ENCODE measurements at regions not wholly inside any gene's neighbourhood (a gene's known extent, or its start where the extent isn't known, plus 50 kb on each side); places are given as distances from the start of the nearest gene placed in this dataset.

DNA sequence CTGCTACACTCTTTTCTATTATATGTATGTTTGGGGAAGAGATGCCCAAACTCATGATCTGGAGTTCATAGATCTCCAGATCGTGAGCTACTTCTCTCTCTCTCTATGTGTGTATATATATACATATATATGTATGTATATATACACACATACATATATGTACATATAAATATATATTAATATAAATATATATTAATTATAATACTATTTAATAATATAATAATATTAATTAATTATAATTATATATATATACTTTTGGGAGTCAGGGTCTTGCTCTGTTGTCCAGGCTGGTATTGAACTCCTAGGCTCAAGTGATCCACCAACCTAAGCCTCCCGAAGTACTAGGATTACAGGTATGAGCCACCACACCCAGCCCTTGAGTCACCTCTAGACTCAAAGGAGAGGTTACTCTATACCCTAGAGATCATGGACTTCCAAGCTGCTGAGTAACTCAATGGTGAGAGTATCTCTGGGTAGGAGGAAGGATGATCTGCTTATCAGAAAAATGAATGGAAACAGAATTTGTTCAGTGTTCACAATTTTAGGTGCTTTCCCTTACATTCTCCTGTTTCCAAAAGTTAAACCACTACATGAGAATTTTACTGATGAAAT lies 463.5 kb upstream of the TRIB2 start:
- no peak for DNase-seq (ENCODE audit: low spot score)
- intact Hi-C loops (cut with DNase I): no loop called here

DNA sequence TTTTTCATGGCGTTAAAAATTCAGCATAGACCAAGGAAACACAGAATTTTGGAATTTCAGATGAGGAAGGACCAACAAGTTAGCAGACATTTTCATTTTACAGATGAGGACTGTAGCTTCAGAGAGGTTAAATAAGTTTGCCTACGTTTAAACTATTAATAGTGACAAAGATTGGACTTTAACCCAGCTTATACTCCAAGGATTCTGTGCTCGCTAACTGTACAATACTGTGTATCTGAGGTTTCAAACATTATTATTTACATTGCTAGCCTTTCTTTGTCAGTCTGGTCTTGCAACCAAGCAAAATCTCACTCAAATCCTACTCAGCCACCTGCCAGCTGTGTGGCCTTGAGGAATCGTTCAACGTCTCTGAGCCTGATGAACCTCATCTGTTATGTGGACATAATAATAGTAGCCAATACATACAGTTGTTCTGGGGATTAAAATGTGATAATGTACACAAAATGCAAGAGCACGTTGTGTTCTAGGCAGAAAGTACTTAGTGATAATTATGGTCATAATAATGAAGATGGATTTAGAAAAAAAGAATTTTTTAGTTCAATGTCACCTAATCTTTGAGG lies 462.4 kb upstream of the TRIB2 start:
- intact Hi-C loops (cut with DNase I): no loop called here
- DNase-seq (ENCODE audit: low spot score): no peak

DNA sequence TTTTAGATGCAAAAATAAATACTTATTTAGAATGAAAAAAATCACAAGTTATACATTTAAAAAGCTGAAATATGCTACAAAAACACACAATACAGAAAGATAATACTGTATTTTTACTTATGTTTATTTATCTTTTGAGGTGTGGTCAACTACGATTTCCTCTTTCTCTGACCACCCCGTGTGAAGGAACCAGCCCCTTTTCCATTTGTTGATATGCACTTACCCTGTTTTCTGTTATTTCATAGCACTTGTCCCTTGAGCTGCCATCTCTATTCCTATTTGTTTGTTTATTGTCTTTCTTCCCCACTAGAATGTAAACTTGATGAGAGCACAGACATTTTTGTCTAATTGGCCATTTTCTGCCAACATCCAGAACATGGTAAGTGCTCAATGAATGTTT lies 460.5 kb upstream of the TRIB2 start:
- intact Hi-C loops (cut with DNase I): no loop called here
- DNase-seq (ENCODE audit: low spot score): no peak

DNA sequence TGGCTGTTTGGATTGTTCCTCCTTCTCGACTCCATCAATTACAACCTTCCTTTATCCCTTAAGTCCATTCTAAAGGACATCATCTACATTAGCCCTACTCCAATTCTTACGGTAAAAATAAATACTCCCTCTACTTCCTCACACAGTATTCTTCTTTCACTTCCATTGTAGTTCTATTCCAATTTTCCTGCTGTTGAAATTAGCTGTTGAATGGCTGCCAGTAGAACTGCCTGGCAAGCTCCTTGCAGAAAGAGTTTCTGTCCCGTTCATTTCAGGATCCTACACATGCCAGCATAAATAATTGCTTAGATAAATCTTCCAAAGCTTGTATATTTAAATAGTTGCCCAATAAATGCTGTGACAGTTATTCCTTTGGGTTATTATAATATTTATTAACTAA lies 459.3 kb upstream of the TRIB2 start:
- no peak for DNase-seq (ENCODE audit: low spot score)
- intact Hi-C loops (cut with DNase I): no loop called here

DNA sequence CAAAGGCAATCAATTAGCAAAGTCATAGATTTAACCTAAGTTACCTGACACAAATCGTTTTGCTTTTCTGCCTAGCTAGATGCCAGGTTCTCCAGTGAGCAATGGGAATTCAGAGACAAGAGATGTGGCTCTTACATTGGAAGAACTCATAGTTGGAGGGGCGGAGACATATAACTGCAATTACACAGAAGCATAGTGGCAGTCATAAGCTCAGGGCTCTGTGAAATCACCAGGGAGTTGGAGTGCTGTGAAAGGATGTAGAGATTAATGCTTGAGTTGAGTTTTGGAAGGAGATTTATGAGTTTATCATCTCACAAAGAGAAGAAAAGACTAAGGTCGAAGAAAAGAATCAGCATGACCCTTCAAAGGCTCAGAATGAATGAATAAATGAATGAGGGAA lies 457.2 kb upstream of the TRIB2 start:
- intact Hi-C loops (cut with DNase I): no loop called here
- DNase-seq (ENCODE audit: low spot score): no peak

DNA sequence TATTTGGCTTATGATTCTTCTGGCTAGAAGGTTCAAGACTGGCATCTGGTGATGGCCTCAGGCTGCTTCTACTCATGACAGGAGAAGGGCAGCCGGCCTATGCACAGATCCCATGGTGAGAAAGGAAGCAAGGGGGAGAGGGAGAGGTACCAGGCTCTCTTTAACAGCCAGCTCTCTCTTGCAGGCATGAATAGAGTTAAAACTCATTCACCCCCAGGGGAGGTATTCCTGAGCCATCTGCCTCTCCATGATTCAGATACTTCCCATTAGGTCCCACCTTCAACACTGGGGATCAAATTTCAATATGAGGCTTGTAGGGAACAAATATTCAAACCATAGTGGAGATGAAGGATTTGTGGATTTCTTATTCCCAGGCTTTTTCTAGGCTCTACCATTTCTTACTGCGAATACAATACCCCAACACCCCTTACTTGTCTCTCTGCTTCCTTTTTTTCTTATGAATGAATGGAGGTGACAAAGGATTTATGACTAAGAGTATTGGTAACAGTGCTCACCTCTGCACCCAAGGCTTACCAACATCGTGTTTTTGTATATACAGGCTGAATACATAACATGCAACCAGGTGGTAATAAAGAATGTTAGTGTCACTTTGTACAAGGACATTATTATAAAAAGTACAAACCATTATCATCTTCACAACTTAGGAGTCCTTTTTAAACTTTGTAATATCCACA lies 454.6 kb upstream of the TRIB2 start:
- DNase-seq (ENCODE audit: low spot score): no peak
- intact Hi-C loops (cut with DNase I): no loop called here

DNA sequence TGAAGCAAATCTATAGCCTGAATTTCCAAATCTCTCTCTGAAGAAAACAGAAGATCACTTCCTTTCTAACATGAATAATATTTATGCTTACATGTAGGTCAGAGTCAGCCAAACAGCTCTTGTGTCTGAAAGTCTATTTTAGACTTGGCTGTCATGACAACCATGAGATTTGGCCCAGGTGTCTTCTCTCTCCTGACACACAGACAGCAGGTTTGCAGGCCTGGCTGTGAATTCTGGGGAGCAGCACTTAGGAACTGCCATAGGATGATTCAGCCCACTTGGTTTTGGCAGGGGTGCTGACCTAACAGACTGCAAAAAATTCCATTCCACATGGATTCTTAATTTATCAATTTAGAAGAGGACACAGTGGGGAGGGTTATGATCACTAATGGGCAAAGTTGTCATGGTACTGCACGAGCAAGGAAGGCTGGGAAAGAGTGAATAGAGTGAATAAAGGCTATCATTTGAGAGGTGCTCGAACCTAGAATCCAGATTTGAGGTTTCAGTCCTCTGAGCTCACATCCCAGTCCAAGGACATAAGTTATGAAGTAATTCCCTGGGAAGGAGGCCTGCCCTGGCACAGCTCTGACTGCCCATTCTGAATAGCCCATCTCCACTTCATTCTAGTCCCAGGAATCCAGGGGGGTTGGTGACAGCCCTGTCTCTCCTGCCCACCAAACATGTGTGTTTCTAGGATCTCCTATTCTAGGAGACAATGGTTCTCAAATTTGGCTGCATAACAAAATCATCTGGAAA lies 453.9 kb upstream of the TRIB2 start:
- intact Hi-C loops (cut with DNase I): no loop called here
- DNase-seq (ENCODE audit: low spot score): no peak

DNA sequence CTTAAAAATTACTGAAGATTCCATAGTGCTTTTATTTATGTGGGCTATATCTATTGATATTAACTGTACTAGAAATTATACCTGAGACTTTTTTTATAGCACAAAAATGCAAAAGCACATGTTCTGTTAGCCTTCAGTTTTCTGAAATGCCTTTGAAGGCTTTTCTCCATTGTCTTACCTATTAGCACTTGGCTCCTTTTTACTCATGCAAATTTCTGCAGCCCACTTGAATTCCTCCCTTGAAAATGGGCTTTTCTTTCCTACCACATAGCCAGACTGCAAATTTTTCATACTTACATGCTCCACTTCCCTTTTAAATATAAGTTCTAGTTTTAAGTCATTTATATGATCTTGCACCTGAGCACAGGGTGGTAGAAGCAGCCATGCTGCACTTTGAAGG lies 453.0 kb upstream of the TRIB2 start:
- no peak for DNase-seq (ENCODE audit: low spot score)
- intact Hi-C loops (cut with DNase I): no loop called here

DNA sequence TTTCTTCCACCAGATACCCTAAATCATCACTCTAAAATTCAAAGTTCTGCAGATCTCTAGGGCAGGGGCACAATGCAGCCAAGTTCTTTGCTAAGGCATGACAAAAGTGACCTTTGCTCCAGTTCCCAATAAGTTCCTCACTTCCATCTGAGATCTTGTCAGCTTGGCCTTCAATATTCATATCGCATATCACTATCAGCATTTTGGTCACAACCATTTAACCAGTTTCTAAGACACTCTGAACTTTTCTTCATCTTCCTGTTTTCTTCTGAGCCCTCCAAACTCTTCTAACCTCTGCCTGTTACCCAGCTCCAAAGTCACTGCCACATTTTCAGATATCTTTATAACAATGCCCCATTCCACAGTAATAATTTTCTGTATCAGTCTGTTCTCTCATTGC lies 452.6 kb upstream of the TRIB2 start:
- intact Hi-C loops (cut with DNase I): no loop called here

DNA sequence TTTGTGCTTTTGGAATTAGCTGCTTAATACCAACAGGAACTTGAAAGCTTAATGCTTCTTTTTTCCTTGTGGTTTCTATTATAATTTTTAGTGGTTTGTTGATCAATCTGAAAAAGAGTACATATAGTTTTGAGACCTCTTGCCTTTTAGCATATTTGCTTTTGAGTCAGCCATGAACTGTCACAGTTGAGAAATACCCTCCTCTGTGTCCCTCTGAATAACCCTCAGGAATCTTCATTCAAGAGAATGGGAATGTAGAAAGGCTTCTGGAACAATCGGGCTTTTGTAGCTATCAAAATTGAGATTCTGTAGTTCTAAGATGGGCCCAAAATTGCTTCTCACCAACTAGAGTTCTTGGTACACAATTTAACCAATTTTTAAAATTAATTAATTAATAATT lies 451.1 kb upstream of the TRIB2 start:
- no peak for DNase-seq (ENCODE audit: low spot score)
- intact Hi-C loops (cut with DNase I): loop anchor here (5.0 kb wide), 1 partner anchor 38 kb away; no protein-coding TSS in a partner anchor

More for the DNA sequence above, 452.6 kb upstream of the TRIB2 start:
- DNase-seq (ENCODE audit: low spot score): no peak

DNA sequence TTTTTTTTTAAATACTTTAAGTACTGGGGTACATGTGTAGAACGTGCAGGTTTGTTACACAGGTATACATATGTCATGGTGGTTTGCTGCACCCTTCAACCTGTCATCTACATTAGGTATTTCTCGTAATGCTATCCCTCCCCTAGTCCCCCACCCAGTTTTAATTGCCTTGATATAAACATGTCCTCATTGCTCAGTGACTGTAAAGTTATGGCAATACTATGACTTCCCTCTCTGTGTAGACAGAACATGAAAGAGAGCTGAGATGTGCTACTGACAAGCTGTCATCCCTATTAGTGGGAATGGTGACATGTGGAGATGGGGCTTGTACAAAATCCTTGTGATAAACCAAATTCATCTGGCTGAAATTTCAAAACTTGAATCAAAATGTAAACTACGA lies 449.7 kb upstream of the TRIB2 start:
- intact Hi-C loops (cut with DNase I): loop anchor here (5.0 kb wide), 1 partner anchor 40 kb away; no protein-coding TSS in a partner anchor
- DNase-seq (ENCODE audit: low spot score): no peak

DNA sequence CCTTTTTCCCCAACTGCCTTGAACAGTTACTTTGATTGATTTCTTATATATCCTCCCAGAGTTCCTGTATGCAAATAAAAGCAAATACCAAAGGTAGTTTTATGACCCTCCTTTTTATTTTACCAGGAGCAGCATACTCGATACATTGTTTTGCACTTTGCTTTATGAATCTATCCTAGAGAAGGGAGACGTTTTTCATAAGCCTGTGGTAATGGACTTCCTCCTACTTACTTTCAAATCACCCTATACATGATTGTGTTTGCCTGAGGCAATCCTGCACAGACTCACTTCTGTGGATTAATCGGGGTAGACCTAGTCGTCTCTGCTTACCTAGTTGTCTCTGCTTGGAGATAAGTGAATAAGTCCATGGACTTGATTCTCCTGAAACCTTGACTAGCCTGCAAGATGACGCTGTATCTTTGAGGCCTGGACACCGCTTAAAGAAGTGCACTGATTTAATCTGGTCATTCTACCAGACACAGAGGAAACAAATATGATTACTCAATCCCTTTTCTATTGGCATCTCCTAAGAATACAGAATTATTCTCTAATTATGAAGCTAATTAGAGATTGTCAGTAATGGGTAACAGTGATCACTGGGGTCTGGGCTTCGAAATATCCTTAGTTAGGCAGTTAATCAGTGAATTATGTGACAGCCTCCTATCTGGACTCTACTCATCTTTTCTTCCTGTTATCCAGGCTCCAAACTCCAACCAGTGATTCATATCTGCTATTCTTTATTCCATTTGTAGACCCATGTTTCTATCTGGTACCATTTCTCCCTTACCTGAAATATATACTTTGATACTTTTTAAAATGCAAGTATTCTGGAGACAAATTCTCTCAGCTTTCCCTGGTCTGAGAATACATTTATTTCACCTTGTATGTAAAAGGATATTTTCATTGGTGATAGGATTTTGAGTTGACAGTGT lies 447.4 kb upstream of the TRIB2 start:
- intact Hi-C loops (cut with DNase I): loop anchor here (5.0 kb wide), 1 partner anchor 42 kb away; no protein-coding TSS in a partner anchor
- no peak for DNase-seq (ENCODE audit: low spot score)

DNA sequence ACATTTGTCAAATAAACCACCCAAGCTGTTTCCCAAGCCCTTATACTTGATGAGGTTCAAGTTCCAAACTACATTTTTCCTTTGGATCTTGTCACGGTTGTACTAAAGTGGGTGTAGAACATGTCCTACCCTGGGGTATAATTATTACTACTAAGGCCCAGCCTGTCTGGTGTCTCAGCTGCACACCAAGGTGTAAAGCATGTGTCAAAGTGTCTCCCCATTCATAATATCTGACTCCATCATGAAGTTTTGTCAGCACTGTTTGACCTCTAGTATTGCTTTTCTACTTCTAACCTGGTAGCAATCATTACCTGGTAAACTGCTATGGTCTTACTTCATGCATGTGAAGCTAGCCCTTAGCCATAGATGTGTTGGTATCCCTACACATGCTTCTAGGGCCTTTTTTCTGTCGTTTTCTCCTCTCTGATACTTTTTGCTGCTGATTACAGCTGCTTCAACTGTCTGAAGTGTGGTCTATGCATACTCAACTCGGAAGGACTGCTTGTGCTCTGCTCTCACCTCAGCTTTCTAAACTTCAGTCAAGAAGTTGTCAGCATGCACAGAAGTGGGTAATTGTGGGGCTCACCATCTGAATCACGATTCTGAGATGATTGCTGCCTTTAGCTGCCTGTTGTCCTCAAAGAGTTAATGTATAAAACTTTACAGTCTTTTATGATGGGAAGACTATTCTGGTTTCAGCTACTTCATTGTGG lies 445.7 kb upstream of the TRIB2 start:
- no peak for DNase-seq (ENCODE audit: low spot score)
- intact Hi-C loops (cut with DNase I): no loop called here

DNA sequence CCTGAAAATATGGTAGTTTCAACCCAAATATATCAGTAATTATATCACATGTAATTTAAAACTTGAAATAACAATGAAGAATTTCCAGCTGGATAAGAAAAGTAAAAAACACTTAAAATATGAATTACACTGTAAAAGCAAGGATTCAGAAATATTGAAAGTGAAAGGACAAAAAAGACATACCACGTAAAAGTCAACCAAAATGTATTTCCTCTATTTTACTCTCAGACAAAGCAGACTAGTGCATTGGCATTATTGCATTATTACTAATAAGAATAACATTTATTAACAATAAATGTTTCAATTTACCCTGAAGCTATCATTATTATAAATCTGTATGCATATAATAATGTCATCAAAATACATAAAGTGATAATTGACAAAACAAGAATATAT lies 445.1 kb upstream of the TRIB2 start:
- intact Hi-C loops (cut with DNase I): no loop called here
- no peak for DNase-seq (ENCODE audit: low spot score)

DNA sequence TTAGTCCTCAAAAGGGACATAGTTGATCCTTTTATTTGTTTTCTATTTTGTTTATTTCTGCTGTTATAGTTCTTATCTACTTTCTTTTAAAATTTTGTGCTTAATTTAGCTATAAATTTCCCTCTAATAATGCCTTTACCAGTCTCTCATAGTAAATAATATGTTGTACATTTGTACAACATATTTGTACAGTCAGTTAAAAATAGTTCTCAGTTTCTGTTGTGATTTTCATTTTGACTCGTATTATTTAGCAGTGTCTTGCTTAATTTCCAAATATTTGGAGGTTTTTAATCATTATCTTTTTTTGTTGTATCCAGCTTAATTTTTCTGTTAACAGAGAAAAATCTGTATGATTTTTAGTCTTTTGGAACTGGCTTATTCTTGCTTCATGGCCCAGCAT lies 443.6 kb upstream of the TRIB2 start:
- DNase-seq (ENCODE audit: low spot score): no peak
- intact Hi-C loops (cut with DNase I): no loop called here

DNA sequence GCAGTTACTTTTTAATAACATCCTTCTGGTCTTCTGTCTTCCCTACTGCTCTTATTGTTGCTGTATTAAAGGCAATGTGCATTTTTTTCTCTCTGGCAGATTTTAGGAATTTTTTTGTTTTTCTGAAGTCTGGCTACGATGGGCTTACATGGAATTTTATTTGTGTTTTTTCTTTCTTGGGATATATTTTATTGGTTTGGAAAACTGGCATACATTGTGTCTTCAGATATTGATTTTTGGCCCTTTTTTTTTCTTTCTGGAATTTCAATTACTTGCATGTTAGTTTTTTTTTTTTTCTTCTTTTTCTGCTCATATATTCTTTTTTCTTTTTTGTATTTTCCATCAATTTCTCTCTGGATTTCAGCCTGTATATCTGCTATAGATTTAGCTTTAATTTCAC lies 442.1 kb upstream of the TRIB2 start:
- intact Hi-C loops (cut with DNase I): no loop called here

DNA sequence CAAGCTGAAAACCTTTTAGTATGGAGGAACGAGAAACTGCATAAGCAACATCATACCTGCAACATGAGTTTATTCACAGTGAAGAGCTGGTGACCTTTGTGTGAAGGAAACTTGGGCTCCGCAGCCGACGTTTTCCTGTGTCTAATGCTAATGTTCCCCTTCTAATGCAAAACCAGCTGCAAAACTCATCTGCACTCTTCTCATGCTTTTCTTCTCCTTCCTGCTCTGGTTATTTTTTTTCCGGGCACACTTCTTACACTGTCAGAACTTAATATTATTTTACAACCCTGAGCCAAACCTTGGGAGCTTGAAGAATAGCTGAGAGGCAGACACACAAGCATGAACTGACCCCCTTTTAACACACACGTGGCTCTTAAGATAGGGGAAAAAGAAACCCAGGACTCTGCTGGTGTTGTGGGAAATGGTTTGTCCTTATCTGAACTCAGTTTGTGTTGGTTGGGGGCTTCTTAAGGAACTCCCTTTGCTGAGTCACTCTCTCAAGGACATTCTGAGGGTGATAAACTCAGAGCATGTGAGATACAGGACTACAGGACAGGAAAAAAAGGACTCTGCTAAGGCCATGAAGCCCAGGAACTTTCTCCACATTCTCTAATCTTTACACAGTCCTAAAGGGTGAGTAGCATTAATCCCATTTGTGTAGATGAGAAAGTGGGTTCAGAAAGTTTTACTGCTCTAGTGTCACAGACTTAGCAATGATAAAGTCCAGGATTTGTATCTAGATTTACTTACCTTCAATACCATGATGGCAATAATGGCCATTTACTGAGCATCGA lies 439.3 kb upstream of the TRIB2 start:
- DNase-seq (ENCODE audit: low spot score): no peak
- intact Hi-C loops (cut with DNase I): no loop called here

More for the DNA sequence above, 442.1 kb upstream of the TRIB2 start:
- no peak for DNase-seq (ENCODE audit: low spot score)

DNA sequence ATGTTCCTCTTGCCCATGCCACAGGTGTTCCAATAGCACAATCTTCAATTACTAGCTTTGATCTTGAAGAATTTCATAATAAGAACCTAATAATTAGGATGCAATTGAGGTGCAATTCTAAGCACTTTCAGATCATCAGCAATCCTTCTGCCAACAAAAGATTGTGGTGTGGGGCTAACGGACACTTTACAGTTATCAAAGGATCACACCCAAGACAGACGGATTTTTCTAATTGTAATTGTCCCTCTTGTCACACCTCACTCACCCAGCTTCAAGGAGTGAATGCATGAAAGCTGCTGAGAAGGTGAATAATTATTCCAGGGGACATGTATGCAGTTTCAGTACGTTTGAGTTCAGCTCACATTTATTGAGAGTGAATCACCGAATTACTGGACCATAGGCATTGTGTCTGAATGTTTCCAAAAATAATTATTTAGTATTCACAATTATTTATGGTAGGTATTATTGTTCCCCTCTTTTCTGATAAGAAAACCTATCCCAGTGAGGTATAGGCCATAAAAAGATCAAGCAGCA lies 438.5 kb upstream of the TRIB2 start:
- no peak for DNase-seq (ENCODE audit: low spot score)
- intact Hi-C loops (cut with DNase I): no loop called here
